Epithelial cell of esophagus (primary cell): ENCODE measurements at regions not wholly inside any gene's neighbourhood (a gene's known extent, or its start where the extent isn't known, plus 50 kb on each side); places are given as distances from the start of the nearest gene placed in this dataset.

ENCODE experiments used
- DNase-seq: peaks from one replicate; pipeline ENCODE4 v3.0.0; 2010; ENCODE audit warnings: low read depth
- H3K4me3 ChIP-seq: 2 replicates; pipeline ENCODE4 v1.5.1; 2011; ENCODE audit warnings: mild to moderate bottlenecking, low read length, control low read depth
- CTCF ChIP-seq: IDR thresholded peaks from 2 replicates; pipeline ENCODE4 v1.5.1; 2011; ENCODE audit warnings: low read depth, mild to moderate bottlenecking, low read length, control low read depth, inconsistent platforms; ENCODE audit not compliant: insufficient read depth; ENCODE audit errors: missing control alignments

GRCh38 chr9:104238668-104239067, 144.6 kb downstream of the SMC2 start:
- no peak for TF ChIP-seq CTCF
- no peak overlapping the region for H3K4me3 ChIP-seq
- no peak for DNase-seq

- no peak overlapping the region for H3K4me3 ChIP-seq
- no peak for DNase-seq
- no peak for TF ChIP-seq CTCF
These were observed 146.8 kb downstream of the SMC2 start for GRCh38 chr9:104240890-104241289.

GRCh38 chr9:104245925-104246324, 151.8 kb downstream of the SMC2 start:
- no peak overlapping the region for H3K4me3 ChIP-seq
- no peak for TF ChIP-seq CTCF
- DNase-seq: no peak

- TF ChIP-seq CTCF: no peak
- H3K4me3 ChIP-seq: no peak overlapping the region
- no peak for DNase-seq
These were observed 153.9 kb downstream of the SMC2 start for GRCh38 chr9:104247899-104248460.

GRCh38 chr9:104256031-104256695, 162.1 kb downstream of the SMC2 start:
- no peak for TF ChIP-seq CTCF
- peak; percentile 83 for DNase-seq
- H3K4me3 ChIP-seq: no peak overlapping the region

GRCh38 chr9:104256696-104257062, 162.6 kb downstream of the SMC2 start:
- no peak for DNase-seq
- TF ChIP-seq CTCF: no peak
- H3K4me3 ChIP-seq: no peak overlapping the region
